GM10266 (cell line): ENCODE measurements at regions not wholly inside any gene's neighbourhood (a gene's known extent, or its start where the extent isn't known, plus 50 kb on each side); places are given as distances from the start of the nearest gene placed in this dataset.

Source experiments
- DNase-seq: peaks from one replicate; pipeline ENCODE4 v3.0.0; 2012; ENCODE audit errors: extremely low spot score
- TF ChIP-seq, protein P1 (sequence below): IDR thresholded peaks from 2 replicates; pipeline ENCODE4 v1.5.1; 2012; ENCODE audit warnings: mild to moderate bottlenecking, low read depth; ENCODE audit not compliant: control insufficient read depth, insufficient read depth; ENCODE audit errors: missing control alignments

GRCh38 chr5:38032149-38032548 is 192.3 kb upstream of the GDNF start:
- TF ChIP-seq, protein P1, sequence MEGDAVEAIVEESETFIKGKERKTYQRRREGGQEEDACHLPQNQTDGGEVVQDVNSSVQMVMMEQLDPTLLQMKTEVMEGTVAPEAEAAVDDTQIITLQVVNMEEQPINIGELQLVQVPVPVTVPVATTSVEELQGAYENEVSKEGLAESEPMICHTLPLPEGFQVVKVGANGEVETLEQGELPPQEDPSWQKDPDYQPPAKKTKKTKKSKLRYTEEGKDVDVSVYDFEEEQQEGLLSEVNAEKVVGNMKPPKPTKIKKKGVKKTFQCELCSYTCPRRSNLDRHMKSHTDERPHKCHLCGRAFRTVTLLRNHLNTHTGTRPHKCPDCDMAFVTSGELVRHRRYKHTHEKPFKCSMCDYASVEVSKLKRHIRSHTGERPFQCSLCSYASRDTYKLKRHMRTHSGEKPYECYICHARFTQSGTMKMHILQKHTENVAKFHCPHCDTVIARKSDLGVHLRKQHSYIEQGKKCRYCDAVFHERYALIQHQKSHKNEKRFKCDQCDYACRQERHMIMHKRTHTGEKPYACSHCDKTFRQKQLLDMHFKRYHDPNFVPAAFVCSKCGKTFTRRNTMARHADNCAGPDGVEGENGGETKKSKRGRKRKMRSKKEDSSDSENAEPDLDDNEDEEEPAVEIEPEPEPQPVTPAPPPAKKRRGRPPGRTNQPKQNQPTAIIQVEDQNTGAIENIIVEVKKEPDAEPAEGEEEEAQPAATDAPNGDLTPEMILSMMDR = no peak
- DNase-seq = no peak

DNA sequence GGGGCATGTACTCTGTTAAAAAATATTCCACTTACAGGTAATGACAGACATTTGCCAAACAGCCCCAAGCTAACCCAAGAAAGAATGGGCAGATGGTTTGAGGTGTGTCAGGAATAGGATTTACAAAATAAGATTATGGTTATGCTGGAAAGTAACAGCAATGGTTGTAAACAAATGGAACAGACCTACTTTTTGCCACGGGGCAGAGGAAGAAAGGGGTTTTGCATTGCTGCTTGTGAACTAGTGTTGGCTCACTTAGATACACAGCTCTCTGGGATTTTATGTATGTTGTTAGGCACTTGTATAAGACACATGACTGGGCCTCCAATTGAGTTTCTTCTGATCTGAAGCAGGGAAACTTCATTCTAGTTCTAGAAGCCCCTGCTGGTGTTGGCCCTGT is 191.5 kb upstream of the GDNF start:
- DNase-seq = no peak
- TF ChIP-seq, protein P1 = no peak

- TF ChIP-seq, protein P1 = no peak
- DNase-seq = no peak
These were observed 189.7 kb upstream of the GDNF start for GRCh38 chr5:38029397-38030065.

- TF ChIP-seq, protein P1 = no peak
- no peak for DNase-seq
These were observed 184.0 kb upstream of the GDNF start for GRCh38 chr5:38023799-38024198.

GRCh38 chr5:38023371-38023770 is 183.5 kb upstream of the GDNF start:
- DNase-seq = no peak
- TF ChIP-seq, protein P1 = no peak

DNA sequence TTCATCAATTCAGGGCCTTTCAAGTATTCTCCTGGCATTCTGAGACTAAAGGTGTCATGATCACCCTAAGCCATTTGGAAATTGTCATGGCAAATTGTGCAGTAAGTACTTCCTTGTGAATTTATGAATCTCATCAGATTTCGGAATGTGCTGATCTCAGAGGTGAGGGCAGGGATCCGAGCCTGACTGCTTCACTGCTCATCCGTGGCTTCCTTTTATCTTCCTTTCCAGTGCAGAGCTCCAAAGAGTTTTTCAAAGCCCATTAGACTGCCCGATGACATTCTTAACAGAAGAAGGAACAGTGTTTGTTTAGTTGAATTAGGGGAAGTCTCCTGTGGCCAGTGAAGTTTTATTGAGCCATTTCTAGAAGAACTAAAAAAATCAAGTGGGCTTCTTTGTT is 182.8 kb upstream of the GDNF start:
- TF ChIP-seq, protein P1 = no peak
- DNase-seq = no peak

GRCh38 chr5:38018016-38018415 is 178.2 kb upstream of the GDNF start:
- no peak for DNase-seq
- TF ChIP-seq, protein P1 = no peak
